RWPE2 (cell line): ENCODE measurements at regions not wholly inside any gene's neighbourhood (a gene's known extent, or its start where the extent isn't known, plus 50 kb on each side); places are given as distances from the start of the nearest gene placed in this dataset.

Experiments
- ATAC-seq: fragments of 200-7000 bp; cut with Tn5 transposase; 3 replicates; pipeline ENCODE4 v1.9.1; 2021; ENCODE audit warnings: low read depth
- DNase-seq: peaks from one replicate; pipeline ENCODE4 v3.0.0-alpha.2; 2020; ENCODE audit warnings: low spot score
- H3K27ac ChIP-seq: fragments of 450-650 bp; 2 replicates; pipeline ENCODE4 v1.5.1; 2017; ENCODE audit warnings: mild to moderate bottlenecking; ENCODE audit not compliant: poor library complexity, severe bottlenecking
- H3K27me3 ChIP-seq: fragments of 250-450 bp; sonication (Bioruptor Pico); 2 replicates; pipeline ENCODE4 v1.5.1; 2021; ENCODE audit warnings: mild to moderate bottlenecking, moderate library complexity; ENCODE audit not compliant: insufficient read depth, poor library complexity, severe bottlenecking
- H3K36me3 ChIP-seq: fragments of 250-450 bp; sonication (Bioruptor Pico); 2 replicates; pipeline ENCODE4 v1.5.1; 2020; ENCODE audit warnings: low read depth, mild to moderate bottlenecking, moderate library complexity
- H3K4me1 ChIP-seq: fragments of 250-450 bp; sonication (Bioruptor Pico); 2 replicates; pipeline ENCODE4 v1.5.1; 2021; ENCODE audit warnings: mild to moderate bottlenecking, moderate library complexity; ENCODE audit not compliant: insufficient read depth, poor library complexity, severe bottlenecking
- H3K4me3 ChIP-seq: fragments of 250-450 bp; sonication (Bioruptor Pico); 2 replicates; pipeline ENCODE4 v1.5.1; 2021; ENCODE audit warnings: mild to moderate bottlenecking, moderate library complexity; ENCODE audit not compliant: severe bottlenecking
- H3K9me3 ChIP-seq: fragments of 250-450 bp; sonication (Bioruptor Pico); 2 replicates; pipeline ENCODE4 v1.5.1; 2021; ENCODE audit warnings: mild to moderate bottlenecking, moderate library complexity; ENCODE audit not compliant: severe bottlenecking
- CTCF ChIP-seq: fragments of 450-650 bp; IDR thresholded peaks from one replicate; pipeline ENCODE4 v1.5.1; 2017; ENCODE audit warnings: mild to moderate bottlenecking, moderate library complexity; ENCODE audit not compliant: poor library complexity, severe bottlenecking

GRCh38 chrX:19202171-19202570 lies 79.9 kb upstream of the ADGRG2 start:
- no peaks in the 10 kb centered on the region for H3K4me1 ChIP-seq
- H3K27ac ChIP-seq, result no peak overlapping the region
- H3K36me3 ChIP-seq, result no peaks in the 10 kb centered on the region
- no peaks in the 10 kb centered on the region for H3K27me3 ChIP-seq
- ATAC-seq (no peak), DNase-seq (no peak)
- no peak for TF ChIP-seq CTCF
- H3K9me3 ChIP-seq, result no peaks in the 10 kb centered on the region
- H3K4me3 ChIP-seq, result no peak overlapping the region

DNA sequence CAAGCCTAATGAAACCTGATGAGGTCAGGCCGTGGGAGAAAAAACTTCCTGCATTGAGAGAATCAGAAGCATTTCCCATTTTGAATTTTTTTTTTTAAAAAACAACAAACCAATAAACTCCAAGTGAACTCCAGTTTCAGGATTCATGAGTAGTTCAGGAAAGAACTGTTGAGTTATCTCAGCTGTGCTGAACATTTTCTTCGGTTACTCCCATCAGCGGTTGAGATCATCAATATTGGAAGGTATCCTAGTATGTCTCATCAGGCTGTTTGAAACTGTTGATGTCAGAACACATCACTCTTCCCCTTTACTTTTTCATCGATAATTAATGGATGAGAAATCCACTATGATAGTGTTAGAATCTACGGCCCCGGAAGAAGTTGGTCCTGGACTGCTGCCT lies 82.4 kb upstream of the ADGRG2 start:
- Histone ChIP-seq H3K4me1 (no peaks in the 10 kb centered on the region), H3K4me3 (no peak overlapping the region), H3K27me3 (no peaks in the 10 kb centered on the region), H3K36me3 (no peaks in the 10 kb centered on the region), H3K27ac (no peak overlapping the region), H3K9me3 (no peaks in the 10 kb centered on the region)
- ATAC-seq, result no peak
- no peak for DNase-seq
- no peak for TF ChIP-seq CTCF

DNA sequence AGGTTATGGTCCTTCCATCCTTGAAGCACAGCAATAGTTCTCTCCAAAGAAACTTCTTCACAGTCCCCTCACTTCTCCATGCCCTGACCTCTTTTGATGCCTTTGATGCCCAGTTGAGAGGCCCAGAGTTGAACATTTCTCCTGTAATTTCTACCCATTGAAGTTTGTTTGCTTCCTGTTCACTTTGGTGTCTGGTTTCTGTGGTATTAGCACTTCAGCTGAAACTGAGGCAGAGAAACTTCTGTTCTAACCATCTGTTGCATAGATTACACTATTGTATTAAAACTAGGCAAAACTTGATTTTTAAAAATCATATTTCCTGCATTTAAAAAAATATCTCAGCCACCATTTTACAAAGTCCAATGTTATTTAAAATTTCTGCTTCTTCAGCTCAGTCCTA lies 89.8 kb upstream of the ADGRG2 start:
- no peaks in the 10 kb centered on the region for H3K9me3 ChIP-seq
- no peaks in the 10 kb centered on the region for H3K4me1 ChIP-seq
- no peaks in the 10 kb centered on the region for H3K27me3 ChIP-seq
- no peak for ATAC-seq
- H3K36me3 ChIP-seq, result no peaks in the 10 kb centered on the region
- no peak overlapping the region for H3K4me3 ChIP-seq
- H3K27ac ChIP-seq, result no peak overlapping the region
- TF ChIP-seq CTCF, result no peak
- no peak for DNase-seq

GRCh38 chrX:19213610-19214152 lies 91.4 kb upstream of the ADGRG2 start:
- H3K27ac ChIP-seq, result no peak overlapping the region
- no peak overlapping the region for H3K4me3 ChIP-seq
- no peaks in the 10 kb centered on the region for H3K36me3 ChIP-seq
- H3K27me3 ChIP-seq, result no peaks in the 10 kb centered on the region
- no peaks in the 10 kb centered on the region for H3K4me1 ChIP-seq
- no peak for TF ChIP-seq CTCF
- no peaks in the 10 kb centered on the region for H3K9me3 ChIP-seq
- DNase-seq (no peak), ATAC-seq (no peak)

DNA sequence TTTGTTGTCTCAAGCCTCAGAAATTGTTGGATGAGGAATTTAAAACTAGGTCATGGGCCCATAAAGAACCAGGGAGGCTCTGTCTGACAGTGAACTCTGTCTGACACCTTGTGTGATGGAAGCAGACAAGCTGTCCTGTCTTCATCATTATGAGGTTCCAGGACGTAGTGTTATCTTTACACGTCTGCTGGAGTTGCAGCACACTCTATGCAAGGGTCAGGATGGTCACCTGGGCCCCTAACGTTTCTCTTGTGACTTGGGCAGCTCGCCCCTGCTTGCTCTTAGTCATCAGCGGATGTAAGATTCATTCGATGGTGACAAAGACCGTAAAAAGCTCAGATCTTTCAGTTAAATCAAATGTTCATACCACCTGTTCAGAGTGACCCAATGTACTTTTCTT lies 92.0 kb upstream of the ADGRG2 start:
- TF ChIP-seq CTCF, result no peak
- no peak overlapping the region for H3K4me3 ChIP-seq
- DNase-seq, result no peak
- no peaks in the 10 kb centered on the region for H3K4me1 ChIP-seq
- H3K27me3 ChIP-seq, result no peaks in the 10 kb centered on the region
- no peaks in the 10 kb centered on the region for H3K9me3 ChIP-seq
- ATAC-seq, result no peak
- no peaks in the 10 kb centered on the region for H3K36me3 ChIP-seq
- H3K27ac ChIP-seq, result no peak overlapping the region
